OCI-LY7 (cell line): ENCODE measurements at regions not wholly inside any gene's neighbourhood (a gene's known extent, or its start where the extent isn't known, plus 50 kb on each side); places are given as distances from the start of the nearest gene placed in this dataset.
"Not testable (repeated sequence)": the region's sequence is repeated elsewhere in the genome, so short reads cannot be mapped to it uniquely, and the experiment has no call there.

ENCODE experiments used
- CTCF ChIP-seq: fragments of 200-600 bp; sonication (generic); conservative IDR thresholded peaks from 2 replicates; pipeline ENCODE4 v1.5.1; 2014; ENCODE audit warnings: mild to moderate bottlenecking, antibody characterized with exemption, low read length, moderate library complexity, mixed read lengths
- EZH2phosphoT487 ChIP-seq: fragments of 200-600 bp; sonication (generic); IDR thresholded peaks from 2 replicates; pipeline ENCODE4 v1.6.1; 2018; ENCODE audit warnings: low read depth, borderline replicate concordance, mild to moderate bottlenecking, mixed run types, antibody characterized with exemption, low read length, moderate library complexity, mixed read lengths

- TF ChIP-seq CTCF, EZH2phosphoT487: not testable (repeated sequence)
Measured at GRCh38 chr6:27746860-27747259, 165.3 kb downstream of the OR2B2 start.
